ENCODE measurements at regions not wholly inside any gene's neighbourhood (a gene's known extent, or its start where the extent isn't known, plus 50 kb on each side); places are given as distances from the start of the nearest gene placed in this dataset.
"Not testable (repeated sequence)": the region's sequence is repeated elsewhere in the genome, so short reads cannot be mapped to it uniquely, and the experiment has no call there.

DNA sequence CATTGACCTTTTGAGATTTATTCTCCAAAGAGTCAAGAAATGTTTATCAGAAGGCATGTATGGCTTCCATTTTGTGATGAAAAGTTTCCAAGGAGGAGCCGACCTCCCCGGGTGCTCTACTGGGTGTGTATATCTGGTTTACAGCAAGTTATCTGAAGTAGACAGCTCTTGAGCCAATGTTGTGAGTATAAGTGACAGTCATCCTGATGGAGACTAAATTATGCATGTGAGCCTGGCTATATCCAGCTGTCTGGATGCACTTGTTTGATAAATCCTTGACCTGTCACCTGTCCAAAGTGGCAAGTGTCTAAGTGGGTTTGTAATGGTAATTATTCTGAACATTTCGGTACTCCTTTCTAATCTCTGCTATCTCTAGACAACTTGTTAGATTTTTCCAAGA is 142.2 kb downstream of the NR2F2 start:
- no peak for DNase-seq

DNA sequence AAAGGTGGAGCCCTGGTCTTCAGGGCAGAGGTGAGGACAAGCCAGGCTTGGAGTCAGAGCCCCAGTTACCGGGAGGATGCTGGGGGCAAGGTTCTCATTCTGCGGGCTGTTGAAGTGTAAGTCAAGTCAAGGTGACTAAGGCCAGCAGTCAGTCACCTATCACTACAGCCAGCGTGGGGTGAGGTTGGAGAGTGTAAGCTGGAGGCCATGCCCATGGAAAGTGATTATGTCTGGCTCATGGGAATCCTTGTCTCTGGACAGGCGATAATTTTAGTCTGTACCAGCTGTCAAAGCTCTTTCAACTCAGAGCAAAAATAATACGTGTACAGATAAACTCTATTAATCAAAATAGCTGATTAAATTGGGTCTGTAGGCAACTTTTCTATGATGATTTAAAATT is 143.1 kb downstream of the NR2F2 start:
- DNase-seq: no peak

DNA sequence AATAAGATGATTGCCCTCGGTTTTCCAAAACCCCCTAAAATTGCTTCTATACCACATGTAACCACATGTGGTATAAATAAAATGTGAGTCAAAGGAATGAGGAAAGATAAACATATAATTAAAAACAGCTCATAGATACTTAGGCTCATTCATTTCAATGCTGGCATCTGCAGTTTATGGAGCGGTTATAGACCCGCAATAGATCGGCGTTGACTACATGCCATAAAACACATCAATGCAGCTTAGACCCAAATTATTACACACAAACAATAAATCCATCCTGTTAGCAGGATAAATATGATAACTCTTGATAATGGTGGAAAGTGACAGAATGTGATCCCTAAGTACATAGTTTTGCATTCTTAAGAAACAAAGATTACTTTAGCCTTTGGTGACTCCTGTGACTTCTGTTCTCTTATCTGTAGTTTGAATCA is 143.7 kb downstream of the NR2F2 start:
- DNase-seq: no peak

DNA sequence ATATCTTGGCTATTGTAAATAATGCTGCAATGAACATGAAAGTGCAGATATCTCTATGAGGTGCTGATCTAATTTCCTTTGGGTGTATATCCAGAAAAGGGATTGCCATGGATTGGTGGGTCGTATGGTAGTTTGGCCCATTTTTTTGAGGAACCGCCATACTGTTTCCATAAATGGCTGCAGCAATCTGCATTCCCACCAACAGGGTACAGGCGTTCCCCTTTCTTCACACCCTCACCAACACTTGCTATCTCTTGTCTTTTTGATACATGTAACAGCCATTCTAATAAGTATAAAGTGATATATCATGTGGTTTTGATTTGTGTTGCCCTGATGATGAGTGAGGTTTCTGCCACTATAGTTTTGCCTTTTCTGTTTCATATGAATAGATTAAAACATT is 146.7 kb downstream of the NR2F2 start:
- DNase-seq: no peak

DNA sequence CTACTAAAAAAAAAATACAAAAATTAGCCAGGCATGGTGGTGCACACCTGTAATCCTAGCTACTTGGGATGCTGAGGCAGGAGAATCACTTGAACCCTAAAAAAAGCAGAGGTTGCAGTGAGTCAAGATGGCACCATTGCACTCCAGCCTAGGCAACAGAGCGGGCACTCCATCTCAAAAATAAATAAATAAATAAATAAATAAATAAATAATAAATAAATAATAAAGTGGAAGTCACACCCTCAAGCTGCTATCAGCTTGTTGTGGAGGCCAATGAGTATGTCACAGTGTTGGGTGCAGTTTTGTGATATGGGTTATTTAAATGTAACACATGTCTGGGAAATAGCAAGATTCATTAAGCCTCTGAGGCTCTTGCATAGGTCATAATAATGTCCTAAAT is 153.9 kb downstream of the NR2F2 start:
- DNase-seq: not testable (repeated sequence)

DNA sequence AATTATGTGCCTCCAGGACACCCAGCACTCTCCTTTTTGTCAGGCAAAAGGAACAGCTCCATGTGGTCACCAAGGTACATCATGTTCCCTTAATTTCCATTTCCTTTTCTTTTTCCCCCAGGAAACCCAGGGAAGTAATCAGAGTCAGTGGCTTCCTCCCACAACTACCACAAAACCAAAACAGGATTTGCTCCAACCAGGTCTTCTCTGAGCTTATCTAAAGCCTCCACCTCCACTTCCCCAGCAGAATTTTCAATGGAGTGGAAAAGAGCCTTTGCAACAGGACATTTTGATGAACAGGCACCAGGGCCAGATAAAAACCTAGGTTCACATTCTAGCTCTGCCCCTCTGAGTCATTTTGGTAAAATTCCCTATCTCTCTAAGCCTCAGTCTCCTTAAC is 154.3 kb downstream of the NR2F2 start:
- DNase-seq: no peak

DNA sequence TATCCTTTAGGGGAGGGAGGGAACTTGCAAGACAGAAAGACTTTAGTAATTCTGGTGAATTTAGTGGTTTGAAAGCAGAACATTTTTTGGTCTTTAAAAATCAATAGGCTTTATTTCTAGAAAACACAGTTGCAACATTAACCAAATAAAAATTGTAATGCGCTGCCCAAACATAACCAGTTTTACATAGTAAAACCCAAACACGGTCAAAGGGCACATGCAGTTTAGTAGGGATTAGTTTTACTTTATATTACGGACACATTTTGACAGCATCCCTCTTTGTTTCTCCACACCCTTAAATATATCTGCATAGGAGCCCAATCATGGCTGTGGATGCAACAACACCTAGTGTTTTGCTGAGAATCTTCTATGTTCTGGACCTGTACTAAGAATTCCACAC is 156.7 kb downstream of the NR2F2 start:
- no peak for DNase-seq

DNA sequence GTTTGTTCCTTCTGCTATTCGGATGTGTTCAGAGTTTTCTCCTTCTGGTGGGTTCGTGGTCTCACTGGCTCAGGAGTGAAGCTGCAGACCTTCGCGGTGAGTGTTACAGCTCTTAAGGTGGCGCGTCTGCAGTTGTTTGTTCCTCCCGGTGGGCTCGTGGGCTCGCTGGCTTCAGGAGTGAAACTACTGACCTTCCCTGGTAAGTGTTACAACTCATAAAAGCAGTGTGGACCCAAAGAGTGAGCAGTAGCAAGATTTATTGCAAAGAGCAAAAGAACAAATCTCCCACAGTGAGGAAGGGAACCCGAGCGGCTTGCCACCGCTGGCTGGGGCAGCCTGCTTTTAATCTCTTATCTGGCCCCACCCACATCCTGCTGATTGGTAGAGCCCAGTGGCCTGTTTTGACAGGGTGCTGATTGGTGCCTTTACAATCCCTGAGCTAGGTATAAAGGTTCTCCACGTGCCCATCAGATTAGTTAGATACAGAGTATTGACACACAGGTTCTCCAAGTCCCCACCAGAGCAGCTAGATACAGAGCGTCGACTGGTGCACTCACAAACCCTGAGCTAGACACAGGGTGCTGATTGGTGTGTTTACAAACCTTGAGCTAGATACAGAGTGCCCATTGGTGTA is 160.7 kb downstream of the NR2F2 start:
- DNase-seq: not testable (repeated sequence)

DNA sequence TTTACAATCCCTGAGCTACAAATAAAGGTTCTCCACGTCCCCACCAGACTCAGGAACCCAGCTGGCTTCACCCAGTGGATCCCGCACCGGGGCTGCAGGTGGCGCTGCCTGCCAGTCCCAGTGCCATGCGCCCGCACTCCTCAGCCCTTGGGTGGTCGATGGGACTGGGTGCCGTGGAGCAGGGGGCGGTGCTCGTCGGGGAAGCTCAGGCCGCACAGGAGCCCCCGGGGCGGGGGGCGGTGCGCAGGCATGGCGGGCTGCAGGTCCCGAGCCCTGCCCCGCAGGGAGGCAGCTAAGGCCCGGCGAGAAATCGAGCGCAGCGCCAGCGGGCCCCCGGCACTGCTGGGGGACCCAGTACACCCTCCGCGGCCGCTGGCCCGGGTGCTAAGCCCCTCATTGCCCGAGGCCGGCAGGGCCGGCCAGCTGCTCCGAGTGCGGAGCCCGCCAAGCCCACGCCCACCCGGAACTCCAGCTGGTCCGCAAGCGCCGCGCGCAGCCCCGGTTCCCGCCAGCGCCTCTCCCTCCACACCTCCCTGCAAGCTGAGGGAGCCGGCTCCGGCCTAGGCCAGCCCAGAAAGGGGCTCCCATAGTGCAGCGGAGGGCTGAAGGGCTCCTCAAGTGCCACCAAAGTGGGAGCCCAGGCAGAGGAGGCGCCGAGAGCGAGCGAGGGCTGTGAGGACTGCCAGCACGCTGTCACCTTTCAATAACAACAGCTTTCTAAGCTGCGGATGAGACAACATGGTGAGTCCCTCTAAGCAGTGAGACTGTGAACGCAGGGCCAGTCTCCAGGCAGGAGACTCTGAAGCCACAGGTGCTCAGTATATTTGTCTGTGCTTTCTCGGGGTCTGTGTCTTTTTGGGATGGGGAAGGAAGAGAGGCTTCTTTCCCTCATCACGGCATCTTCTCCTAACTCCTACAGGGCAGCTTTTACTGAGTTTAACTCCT is 161.5 kb downstream of the NR2F2 start:
- not testable (repeated sequence) for DNase-seq

DNA sequence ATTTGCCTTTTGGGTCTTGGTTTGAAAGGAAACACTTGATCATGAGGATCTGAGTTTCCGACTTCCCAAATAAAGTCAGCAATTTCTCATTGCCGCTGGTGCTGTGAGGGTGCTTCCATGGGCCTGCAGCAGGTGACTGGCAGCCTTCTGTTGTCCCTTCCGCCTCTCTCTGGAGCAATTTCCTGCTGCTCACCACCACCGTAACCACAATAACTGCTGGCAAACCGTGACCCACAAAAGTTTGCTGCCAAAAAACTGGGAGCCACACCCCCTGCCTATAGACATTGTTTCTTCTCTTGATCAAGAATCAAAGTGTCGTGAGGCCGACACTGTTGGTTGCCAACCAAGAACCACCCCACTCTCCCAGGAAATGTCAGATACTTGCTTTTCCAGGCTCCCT is 164.0 kb downstream of the NR2F2 start:
- DNase-seq: no peak

DNA sequence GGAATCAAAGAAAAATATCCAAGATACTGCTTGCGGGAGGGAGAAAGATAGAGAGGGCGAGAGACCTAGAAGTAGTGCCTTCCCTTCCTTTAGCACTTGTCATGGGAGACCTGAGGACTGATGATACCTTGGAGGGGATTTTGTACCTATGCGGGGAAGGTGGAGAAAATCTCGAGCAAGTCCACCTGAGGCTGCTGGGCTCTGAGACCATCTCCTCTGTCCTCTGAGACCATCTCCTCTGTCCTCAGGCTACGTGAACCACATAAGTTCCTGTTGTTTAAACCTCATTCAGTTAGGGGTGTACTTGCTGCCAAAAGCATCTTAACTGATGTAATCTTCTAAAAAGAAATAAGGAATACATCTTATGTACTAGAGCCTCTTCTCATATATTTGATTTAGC is 164.9 kb downstream of the NR2F2 start:
- no peak for DNase-seq

DNA sequence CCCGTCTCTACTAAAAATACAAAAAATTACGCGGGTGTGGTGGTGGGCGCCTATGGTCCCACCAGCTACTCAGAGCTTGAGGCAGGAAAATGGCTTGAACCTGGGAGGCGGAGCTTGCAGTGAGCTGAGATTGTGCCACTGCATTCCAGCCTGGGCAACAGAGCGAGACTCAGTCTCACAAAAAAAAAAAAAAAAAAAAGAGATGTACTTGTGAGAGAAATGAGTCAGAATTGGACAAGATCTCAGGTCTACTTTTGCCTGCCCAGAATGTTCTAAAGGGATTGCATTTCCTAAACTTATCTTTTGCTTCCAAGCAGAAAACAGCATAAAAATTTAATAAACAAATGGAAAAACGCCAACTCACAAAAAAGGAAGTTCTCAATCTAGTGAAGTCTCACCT is 167.5 kb downstream of the NR2F2 start:
- no peak for DNase-seq

DNA sequence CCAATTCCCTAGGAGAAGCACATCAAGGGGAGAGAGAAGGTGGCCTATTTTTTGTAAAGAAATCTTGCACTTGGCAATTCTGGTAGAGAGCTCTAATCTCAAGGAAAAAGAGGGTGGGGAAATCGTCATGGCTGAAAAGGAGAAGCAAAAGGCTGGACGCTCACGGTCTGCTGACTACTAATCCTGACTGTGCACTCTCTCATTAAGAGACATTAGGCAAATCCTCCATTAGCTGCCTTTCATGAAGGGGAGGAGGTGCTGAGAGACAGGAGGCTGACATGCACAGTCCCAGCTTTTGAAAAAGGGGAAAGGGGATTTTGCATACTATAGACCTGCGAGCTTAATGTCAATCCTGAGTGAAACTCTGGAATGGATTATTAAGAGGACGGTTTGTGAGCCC is 170.0 kb downstream of the NR2F2 start:
- DNase-seq: no peak

DNA sequence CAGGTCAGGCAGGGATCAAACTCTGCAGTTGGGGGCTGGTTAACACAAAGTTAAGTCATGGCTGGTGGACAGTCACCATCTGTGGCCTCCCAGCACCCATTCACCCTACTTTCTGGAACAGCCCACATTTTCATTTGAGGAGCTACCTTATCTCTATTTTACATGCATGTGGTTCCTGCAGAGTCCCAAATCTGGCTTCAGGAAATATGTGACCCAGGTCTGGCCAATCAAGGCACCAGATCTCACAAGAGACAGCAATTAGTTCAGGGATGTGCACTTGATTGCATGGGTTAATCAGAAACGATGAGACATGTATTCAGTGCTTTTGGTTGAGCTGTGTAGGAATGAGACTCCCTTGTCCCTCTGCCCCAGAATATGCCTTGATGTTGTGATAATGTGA is 170.9 kb downstream of the NR2F2 start:
- DNase-seq: no peak

DNA sequence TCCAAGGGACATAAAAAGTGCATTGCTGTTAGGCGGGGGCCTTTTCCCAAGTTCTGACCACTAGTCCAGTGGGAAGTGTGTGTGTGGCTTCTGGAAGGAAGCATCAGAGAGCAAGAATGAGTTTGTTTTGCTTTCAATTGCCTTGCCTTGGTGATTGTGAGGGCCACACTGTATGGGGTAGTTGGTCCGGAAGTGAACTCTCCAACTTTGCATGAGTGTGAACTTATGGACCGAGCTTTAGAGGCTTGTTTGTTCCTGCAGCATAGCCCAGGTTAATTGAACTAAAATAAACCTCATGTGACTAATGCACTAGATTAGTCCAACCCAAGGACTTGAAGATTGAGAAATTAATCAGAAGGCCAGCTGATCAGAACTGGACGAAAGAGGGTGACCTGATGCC is 171.7 kb downstream of the NR2F2 start:
- no peak for DNase-seq

DNA sequence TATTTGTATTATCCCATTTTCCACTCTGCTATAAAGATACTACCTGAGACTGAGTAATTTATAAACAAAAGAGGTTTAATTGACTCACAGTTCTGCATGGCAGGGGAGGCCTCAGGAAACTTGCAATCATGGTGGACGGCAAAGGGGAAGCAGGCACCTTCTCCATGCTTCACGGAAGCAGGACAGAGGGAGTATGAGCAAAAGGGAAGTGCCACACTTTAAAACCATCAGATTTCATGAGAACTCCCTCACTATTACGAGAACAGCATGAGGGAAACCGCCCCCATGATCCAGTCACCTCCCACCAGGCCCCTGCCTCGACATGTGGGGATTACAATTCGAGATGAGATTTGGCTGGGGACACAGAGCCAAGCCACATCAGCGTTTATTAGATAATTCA is 172.8 kb downstream of the NR2F2 start:
- no peak for DNase-seq

DNA sequence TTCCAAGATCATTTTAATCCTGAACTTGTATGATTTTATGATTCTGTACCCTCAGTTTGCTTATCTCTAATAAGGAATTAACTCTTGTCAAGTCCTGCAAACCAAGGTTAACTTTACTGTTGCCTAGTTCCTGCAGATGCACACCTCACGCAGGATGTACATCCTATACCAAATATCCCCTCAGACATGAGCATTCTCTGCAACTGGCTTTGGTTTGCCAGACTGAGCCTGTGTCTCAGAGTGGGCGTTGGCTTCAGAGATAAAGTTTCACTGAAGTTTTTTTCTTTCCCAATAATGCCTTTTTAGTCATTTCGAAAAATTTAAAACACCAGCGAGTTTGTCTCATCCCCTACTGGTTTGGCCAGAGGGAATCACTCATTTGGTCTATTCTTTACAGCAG is 173.9 kb downstream of the NR2F2 start:
- no peak for DNase-seq

DNA sequence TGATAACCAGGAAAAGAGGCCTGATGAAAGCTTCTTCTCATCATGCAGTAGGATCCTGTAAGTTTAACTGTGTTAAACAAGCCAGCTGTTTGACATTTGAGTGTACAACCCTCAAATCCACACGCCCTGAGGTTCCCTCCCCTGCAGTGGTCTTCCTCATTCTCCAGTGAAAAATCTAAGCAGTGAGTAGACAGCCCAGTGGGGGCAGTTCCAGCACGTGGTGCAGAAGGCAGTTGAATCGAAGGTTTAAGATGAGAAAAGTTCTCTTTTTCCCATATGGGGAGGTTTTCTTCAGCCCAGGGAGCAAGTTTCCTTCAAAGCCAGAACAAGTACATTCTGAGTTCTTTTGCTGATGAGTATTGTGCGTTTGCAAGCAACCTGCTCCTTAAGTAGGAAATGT is 174.5 kb downstream of the NR2F2 start:
- DNase-seq: no peak

DNA sequence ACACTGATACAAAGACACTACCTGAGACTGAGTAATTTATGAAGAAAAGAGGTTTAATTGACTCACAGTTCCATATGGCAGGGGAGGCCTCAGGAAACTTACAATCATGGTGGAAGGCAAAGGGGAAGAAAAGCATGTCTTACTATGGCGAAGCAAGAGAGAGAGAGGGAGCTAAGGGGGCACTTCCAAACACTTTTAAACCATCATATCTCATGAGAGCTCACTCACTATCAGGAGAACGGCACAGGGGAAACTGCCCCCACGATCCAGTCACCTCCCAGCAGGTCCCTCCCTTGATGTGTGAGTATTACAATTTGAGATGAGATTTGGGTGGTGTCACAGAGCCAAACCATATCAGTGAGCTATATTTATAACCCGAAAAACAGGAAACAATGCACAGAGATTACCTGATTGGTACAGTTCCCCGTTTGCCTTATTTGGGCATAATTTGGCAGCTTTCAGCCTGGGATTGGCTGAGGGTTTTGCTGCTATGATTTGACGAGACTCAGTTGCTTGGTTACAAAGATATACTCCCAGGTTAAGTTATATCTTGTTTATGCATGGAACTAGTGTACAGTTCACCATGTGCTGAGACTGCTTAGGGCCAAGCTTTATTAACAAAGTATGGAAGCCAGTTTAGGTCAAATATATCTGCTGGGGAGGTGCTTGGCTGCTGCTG is 184.2 kb downstream of the NR2F2 start:
- no peak for DNase-seq

DNA sequence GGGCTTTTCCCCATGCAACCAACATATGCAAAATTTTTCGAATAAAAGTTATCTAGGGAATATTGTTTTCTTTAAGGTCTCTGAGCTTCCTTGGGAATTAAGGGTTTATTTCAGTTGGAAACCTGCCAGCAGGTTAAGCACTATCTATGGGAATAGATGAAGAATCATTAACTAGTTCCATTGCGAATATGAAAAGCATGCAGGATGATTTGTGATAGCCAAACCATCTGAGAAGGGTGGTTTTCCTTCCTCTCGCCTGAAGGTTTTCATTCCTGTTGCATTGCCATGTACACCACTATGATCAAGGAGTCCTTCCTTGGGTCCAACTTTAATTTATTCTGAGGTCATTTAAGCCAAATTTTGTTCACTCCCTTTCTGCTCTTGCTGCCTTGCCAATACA is 184.9 kb downstream of the NR2F2 start:
- no peak for DNase-seq

DNA sequence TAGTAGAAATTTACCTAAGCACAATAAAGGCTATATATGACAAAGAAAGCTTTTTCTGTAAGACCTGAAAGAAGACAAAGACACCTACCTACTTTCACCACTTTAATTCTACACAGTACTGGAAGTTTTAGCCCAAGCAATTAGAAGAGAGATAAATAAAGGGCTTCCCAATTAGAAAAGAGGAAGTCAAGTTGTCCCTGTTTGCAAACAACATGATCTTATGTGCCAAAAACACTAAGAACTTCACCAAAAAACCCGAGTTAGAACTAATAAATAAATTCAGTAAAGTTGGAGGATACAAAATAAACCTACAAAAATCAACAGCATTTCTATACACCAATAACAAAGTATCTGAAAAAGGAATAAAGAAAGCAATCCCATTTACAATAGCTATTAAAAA is 190.9 kb downstream of the NR2F2 start:
- no peak for DNase-seq

DNA sequence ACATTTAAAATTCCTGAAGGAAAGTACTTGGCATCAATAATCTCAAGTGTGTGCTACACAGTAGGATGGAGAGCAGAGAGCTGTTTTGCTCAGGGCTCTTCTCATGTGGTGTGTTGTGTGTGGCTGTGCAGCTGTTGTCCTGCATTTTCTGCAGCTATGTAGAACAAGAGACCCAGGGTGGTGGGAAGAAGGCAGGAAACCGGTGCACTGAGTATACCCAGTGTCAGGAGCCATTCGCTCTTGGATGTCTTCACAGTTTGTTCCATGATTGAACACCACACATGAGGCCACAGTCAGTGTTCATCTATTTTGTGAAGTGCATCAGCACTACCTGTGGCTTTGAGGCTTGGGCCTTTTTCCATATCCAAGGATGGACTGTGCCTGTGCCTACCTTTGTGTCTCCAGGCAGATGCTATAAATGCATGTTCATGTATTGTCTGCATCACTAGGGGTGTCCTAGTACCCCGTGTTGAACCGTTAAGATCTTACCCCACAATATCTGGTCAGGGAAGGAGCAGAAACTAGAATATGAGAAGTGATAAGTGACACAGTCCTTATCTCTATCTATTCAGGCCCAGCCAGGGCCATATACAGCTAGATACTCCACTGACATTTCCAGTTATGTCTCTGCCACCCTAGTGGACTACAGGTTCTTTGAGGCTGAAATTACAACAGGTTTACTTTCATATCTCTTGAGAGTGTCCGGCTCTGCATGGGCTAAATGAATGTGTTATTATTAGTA is 194.3 kb downstream of the NR2F2 start:
- DNase-seq: no peak

DNA sequence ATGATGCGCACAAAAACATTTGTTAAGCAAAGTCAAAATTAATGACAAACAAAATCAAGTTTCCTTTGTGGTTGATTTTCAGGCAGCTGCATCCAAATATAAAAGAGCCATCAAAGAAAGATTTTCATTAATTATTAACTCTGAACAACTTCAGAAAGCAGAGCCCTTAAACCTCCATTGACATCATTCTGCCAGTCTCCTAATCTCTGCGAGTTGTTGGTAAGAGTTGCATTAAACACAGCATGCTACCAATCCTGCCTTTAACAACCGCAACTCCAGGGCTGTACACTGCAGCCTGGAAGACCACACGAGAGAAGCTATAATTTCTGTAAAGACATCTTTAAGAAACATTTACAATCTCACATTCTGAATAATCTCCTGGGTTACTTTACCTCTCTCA is 204.6 kb downstream of the NR2F2 start:
- no peak for DNase-seq
